SK-N-SH treated with all-trans-retinoic acid at 6 μM for 48 hours (cell line): ENCODE measurements at regions not wholly inside any gene's neighbourhood (a gene's known extent, or its start where the extent isn't known, plus 50 kb on each side); places are given as distances from the start of the nearest gene placed in this dataset.

Experiments used
- BACH2 ChIP-seq: fragments of 250-450 bp; sonication (Bioruptor Pico); IDR thresholded peaks from 2 replicates; pipeline ENCODE4 v1.9.0; 2021; ENCODE audit warnings: mild to moderate bottlenecking, borderline replicate concordance
- ZC3H10 ChIP-seq: fragments of 250-450 bp; sonication (Bioruptor Pico); IDR thresholded peaks from 2 replicates; pipeline ENCODE4 v1.5.1; 2021; ENCODE audit warnings: mild to moderate bottlenecking, moderate library complexity
- TF ChIP-seq, protein P1 (sequence below): fragments of 250-450 bp; sonication (Bioruptor Pico); IDR thresholded peaks from 2 replicates; pipeline ENCODE4 v1.8.0; 2020; ENCODE audit warnings: mild to moderate bottlenecking, moderate library complexity, borderline replicate concordance
- TF ChIP-seq, protein P2 (sequence below): fragments of 250-450 bp; sonication (Bioruptor Pico); IDR thresholded peaks from 2 replicates; pipeline ENCODE4 v1.5.0; 2020; ENCODE audit warnings: mild to moderate bottlenecking, moderate library complexity

DNA sequence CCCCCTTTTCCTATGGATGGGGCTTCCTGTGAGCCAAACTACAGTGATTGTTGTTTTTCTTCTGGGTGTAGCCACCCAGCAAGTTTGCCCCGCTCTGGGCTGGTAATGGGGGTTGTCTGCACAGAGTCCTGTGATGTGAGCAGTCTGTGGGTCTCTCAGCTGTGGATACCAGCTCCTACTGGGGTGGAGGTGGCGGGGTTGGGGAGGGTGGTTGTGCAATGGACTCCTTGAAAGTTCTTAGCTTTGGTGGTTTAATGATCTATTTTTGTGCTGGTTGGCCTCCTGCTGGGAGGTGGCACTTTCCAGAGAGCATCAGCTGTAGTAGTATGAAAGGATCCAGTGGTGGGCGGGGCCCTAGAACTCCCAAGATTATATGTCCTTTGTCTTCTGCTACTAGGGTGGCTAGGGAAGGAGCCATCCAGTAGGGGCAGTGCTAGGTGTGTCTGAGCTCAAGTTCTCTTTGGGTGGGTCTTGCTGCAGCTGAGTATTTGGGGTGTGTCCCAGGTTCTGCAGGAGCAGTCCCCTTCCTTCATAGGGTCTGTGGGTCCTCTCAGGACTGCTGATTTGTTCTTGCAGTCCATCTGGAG lies 275.6 kb upstream of the PAPPA start:
- TF ChIP-seq BACH2 (CRISPR knock-in tag) (no peak), ZC3H10 (CRISPR knock-in tag) (no peak)
- TF ChIP-seq, protein P1, sequence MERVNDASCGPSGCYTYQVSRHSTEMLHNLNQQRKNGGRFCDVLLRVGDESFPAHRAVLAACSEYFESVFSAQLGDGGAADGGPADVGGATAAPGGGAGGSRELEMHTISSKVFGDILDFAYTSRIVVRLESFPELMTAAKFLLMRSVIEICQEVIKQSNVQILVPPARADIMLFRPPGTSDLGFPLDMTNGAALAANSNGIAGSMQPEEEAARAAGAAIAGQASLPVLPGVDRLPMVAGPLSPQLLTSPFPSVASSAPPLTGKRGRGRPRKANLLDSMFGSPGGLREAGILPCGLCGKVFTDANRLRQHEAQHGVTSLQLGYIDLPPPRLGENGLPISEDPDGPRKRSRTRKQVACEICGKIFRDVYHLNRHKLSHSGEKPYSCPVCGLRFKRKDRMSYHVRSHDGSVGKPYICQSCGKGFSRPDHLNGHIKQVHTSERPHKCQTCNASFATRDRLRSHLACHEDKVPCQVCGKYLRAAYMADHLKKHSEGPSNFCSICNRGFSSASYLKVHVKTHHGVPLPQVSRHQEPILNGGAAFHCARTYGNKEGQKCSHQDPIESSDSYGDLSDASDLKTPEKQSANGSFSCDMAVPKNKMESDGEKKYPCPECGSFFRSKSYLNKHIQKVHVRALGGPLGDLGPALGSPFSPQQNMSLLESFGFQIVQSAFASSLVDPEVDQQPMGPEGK (CRISPR knock-in tag): no peak
- TF ChIP-seq, protein P2, sequence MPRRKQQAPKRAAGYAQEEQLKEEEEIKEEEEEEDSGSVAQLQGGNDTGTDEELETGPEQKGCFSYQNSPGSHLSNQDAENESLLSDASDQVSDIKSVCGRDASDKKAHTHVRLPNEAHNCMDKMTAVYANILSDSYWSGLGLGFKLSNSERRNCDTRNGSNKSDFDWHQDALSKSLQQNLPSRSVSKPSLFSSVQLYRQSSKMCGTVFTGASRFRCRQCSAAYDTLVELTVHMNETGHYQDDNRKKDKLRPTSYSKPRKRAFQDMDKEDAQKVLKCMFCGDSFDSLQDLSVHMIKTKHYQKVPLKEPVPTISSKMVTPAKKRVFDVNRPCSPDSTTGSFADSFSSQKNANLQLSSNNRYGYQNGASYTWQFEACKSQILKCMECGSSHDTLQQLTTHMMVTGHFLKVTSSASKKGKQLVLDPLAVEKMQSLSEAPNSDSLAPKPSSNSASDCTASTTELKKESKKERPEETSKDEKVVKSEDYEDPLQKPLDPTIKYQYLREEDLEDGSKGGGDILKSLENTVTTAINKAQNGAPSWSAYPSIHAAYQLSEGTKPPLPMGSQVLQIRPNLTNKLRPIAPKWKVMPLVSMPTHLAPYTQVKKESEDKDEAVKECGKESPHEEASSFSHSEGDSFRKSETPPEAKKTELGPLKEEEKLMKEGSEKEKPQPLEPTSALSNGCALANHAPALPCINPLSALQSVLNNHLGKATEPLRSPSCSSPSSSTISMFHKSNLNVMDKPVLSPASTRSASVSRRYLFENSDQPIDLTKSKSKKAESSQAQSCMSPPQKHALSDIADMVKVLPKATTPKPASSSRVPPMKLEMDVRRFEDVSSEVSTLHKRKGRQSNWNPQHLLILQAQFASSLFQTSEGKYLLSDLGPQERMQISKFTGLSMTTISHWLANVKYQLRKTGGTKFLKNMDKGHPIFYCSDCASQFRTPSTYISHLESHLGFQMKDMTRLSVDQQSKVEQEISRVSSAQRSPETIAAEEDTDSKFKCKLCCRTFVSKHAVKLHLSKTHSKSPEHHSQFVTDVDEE: no peak
